HG02678 (cell line): ENCODE measurements at regions not wholly inside any gene's neighbourhood (a gene's known extent, or its start where the extent isn't known, plus 50 kb on each side); places are given as distances from the start of the nearest gene placed in this dataset.

Experiments used
- ATAC-seq: cut with Tn5 transposase; IDR thresholded peaks from one replicate; pipeline ENCODE4 v1.9.1; 2021; ENCODE audit warnings: mild to moderate bottlenecking, moderate library complexity; ENCODE audit not compliant: unreplicated experiment

DNA sequence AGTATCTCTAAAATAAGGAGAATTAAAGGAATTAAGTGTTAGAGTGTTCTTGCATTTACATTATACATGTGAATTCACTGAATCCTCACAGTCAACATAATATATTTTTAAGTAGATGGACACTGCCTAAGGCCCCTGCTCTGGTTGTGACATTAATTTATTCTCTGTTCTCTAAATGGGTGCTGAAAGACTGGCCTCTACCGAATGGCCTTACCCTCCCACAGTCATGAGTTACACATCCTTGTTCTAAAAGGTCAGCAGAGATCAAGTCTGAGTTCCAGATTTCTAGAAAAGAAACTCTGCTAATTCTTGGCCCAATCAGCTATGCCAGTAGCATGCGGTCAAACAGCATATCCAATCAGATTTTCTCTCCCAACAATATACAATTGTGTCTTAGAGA lies 193.2 kb downstream of the TM2D1 start:
- ATAC-seq = no peak

DNA sequence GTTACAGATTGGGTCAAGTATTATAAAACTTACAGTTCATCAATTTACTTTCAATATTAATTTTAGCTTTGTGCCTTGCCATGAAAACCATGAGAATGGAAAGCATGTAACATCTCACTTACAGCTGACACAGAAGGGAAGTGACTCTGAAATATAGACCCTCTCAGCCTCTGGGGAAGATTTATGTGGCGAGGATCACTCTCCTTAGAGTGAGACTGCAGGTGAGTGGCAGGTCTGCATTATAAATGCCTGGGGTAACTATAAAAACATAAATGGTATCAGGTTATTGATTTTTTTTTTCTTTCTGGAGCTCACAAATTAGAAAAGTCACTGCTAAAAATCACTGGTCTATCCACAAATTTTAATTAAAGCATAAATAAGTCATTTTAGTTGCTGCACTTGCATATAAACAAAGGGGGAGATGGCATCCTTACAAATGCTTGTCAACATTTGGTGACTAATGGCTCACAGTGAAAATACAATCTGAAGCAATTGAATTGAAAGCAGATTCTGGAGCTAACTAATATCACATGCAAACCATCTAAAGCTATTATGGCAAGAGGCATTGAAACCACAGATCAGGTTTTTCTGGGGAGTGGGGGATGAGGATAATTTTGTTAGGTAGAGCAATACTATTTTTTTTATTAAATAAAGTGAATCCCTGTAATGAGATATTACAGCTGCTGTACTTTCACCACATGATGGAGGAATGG lies 200.9 kb downstream of the TM2D1 start:
- no peak for ATAC-seq

DNA sequence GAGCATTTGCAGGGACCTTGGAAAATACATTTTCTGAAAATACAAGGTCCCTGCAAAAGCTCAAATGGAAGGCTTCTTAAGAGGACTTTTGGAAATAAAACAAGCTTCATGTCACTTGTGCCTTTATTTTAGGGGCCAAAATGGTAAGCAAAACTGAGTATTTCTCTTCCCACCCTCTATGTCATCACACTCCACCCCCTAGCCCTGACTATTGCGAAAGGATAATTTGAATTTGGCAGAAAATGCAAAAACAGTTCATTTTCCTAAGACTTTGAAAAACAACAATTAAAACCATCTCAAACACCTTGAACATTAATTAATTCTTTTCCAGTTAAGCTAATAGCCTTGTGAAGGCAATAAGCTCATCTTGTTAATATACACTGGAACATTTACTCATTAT lies 201.7 kb downstream of the TM2D1 start:
- no peak for ATAC-seq

DNA sequence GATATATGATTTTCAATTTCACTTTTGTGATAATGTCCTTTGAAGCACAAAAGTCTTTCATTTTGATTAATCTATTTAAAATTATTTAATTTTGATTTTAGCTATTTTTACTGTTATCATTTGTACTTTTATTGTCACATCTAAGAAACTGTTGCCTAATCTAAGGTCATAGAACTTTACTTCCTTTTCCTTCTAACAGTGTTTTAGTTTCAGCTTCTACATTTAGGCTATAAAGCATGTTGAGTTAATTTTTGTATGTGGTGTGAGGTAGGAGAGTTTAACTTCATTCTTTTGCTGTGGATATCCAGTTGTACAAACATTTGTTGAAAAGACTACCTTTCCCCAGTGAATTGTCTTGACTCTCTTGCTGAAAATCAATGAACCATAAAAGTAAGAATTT lies 204.5 kb downstream of the TM2D1 start:
- ATAC-seq = no peak

DNA sequence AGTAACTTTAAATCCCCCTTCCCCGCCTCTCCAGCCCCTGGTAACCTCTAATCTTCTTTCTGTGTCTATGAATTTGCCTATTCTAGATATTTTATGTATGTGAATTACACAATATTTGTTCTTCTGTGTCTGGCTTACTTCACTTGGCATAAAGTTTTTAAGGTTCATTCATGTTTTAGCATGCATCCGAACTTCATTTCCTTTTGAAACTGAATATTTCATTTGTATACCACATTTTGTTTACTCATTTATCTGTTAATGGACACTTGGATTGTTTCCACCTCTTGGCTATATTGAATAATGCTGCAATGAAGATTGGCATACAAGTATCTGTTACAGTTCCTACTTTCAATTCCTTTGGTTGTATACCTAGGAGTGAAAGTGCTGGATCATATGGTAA lies 205.3 kb downstream of the TM2D1 start:
- ATAC-seq = no peak

DNA sequence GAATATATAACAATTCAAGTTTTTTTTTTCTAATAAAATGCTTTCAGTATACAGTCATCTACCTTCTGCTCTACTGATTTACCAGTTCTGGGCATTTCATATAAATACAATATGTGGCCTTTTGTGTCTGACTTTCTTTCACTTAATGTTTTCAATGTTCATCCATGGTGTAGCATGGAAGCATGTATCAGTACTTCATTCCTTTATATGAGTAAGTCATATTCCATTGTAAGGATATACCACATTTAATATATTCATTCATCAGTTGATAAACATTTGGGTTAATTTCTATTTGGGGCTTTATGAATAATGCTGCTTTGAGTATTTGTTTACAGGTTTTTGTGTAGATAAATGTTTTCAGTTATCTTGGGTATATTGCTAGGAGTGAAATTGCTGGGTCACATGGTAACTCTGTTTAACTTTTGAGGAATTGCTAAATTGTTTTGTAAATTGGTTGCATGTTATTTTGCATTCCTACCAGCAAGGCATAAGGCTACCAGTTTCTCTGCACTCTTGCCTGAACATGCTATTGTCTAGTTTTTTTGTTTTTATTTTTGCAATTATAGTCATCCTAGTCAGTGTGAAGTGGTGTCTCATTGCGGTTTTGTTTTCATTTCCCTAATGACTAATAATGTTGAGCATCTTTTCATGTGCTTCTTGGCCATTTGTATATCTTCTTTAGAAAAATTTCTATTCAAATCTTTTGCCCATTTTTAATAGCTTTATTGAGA lies 206.1 kb downstream of the TM2D1 start:
- ATAC-seq = no peak

DNA sequence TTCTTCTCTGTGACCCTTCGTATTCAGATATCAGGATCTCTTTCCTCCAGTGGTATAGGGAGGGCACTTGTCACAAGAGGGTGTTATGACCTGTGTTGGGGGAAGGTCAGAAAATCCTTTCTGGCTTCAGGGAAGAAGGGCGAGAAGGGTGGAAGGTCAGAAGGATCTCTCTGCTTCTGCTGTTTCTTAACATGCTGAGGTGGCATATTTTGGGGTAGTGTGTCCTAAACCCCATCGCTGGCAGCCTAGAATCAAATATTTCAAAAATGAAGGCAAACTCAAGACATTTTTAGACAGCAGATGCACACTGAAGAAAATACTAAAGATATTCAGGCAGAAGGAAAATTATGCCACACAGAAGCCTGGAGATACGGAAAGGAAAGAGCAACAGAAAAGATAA lies 207.6 kb downstream of the TM2D1 start:
- ATAC-seq = no peak

- no peak for ATAC-seq
These were observed 209.8 kb downstream of the TM2D1 start for GRCh38 chr1:61515096-61515495.
